ENCODE measurements at regions not wholly inside any gene's neighbourhood (a gene's known extent, or its start where the extent isn't known, plus 50 kb on each side); places are given as distances from the start of the nearest gene placed in this dataset.
A peak's percentile ranks its signal among the peaks of the same experiment; 100 is the strongest.

DNA sequence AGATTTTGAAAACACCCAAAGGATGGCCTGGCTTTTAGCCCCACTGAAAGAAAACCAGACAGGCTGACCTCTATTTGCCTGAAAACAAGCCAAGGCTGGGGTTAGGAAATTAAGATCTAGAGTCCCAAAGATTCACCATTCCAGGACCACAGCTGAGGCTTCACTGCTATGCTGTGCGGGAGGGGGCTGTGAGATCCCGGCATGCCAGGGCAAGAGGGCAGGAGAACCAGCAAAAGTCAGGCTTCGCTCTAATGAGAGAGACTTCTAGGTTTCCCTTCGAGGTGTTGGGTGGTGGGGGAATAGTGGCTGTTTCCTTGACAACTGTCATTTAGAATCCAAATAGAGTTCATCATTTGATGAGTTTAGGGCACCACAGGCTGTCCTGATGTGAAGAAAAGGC is 152.9 kb upstream of the NFIB start:
- no peak for DNase-seq (ENCODE audit: low spot score)

GRCh38 chr9:14466429-14466818 is 152.5 kb upstream of the NFIB start:
- no peak for DNase-seq (ENCODE audit: low spot score)

- DNase-seq (ENCODE audit: low spot score), result no peak
Measured at GRCh38 chr9:14462950-14463349, 149.0 kb upstream of the NFIB start.

DNA sequence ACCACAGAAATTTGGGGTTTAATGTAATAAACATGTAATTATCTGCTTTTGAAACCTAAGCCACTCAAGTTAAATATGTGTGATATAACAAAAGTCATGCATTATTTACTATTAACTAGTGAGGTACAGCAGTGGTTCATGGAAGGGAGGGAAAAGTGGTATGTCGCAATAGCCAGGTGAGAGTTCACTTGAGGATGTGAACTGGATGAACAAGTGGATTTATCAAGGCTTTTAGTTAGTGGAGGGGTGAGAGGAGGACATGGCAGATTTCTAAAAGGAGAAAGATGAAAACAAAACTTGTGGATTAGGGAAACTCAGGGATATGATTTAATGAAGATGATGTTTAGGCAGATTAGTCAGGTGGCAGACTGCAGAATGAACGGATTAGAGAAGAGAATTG is 141.3 kb upstream of the NFIB start:
- no peak for DNase-seq (ENCODE audit: low spot score)

DNA sequence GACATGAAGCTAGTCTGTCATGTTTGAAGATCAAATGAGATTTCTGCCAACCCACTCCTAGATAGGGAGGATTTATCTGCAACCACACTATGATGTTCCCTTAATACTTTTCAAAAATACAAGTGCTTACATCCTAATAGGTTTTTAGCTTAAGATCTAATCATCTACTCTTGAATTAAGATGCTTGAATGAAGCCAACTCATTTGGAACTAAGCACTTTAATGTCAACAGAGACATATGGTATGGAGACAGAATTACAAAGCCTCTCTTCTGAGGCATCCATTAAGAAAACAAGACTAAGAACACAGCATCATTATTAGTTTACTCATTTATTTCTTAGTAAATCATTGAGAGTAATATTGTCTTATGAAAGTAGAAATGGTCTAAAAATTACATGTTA is 139.3 kb upstream of the NFIB start:
- no peak for DNase-seq (ENCODE audit: low spot score)

DNA sequence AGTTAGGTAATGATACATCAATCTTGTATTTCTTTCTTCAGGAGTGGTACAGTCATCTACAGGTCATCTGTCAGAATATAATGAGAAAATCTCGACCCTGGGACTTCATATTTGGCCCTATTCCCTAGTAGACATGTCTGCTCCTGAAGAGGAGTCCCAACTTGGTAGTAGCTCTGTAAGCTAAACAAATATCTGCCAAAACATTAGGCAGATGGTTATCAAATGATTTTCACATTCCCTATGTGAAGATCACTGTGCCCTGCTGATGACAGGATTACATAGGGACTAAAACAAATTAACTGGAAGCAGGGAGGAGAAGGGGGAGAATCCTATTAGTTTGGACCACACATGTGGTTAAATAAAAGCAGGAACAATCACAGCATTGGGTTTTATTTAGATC is 138.6 kb upstream of the NFIB start:
- no peak for DNase-seq (ENCODE audit: low spot score)

DNA sequence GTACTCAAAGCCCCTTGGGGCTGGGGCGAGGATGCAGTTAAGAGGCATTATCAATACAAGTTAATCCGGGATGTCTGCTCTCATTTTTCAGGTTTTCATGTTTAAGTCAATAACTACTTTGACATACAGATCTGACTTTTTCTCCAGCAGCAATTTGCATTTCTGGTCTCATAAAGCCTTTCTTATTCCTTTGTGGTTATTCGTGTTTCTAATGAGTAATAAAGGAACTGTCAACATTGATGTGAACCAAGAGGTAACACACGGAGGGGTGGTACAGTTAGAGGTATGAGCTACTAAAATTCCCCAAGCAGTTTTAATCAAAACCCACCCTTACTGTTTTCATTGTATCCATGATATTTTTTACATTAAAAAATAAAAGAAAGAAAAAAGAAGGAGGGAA is 138.0 kb upstream of the NFIB start:
- no peak for DNase-seq (ENCODE audit: low spot score)

DNA sequence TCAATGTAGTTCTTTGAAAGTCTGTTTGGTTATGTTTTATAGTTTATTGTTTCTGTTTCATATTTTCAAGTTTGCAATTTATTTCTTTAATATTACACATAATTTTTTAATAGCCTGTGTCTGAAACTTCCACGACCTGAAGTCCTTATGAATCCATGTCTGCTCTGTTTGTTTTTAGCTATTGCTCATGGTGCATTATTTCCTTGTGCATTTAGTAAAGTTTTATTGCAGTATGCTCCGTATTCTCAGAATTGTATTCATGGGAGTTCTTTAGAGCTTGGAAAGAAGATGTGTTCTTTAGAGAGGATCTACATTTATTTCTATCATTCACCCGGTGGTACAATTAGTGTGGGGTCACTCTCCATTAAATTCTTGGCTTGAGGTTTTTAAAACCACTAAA is 133.2 kb upstream of the NFIB start:
- no peak for DNase-seq (ENCODE audit: low spot score)

GRCh38 chr9:14445946-14446345 is 132.0 kb upstream of the NFIB start:
- DNase-seq (ENCODE audit: low spot score), result no peak

- no peak for DNase-seq (ENCODE audit: low spot score)
Measured at GRCh38 chr9:14442956-14443355, 129.0 kb upstream of the NFIB start.

- peak; percentile 16 for DNase-seq (ENCODE audit: low spot score)
Measured at GRCh38 chr9:14441976-14442651, 128.2 kb upstream of the NFIB start.

GRCh38 chr9:14441115-14441514 is 127.2 kb upstream of the NFIB start:
- no peak for DNase-seq (ENCODE audit: low spot score)

- no peak for DNase-seq (ENCODE audit: low spot score)
Measured at GRCh38 chr9:14440062-14440461, 126.1 kb upstream of the NFIB start.

GRCh38 chr9:14439555-14439954 is 125.6 kb upstream of the NFIB start:
- DNase-seq (ENCODE audit: low spot score), result no peak

DNA sequence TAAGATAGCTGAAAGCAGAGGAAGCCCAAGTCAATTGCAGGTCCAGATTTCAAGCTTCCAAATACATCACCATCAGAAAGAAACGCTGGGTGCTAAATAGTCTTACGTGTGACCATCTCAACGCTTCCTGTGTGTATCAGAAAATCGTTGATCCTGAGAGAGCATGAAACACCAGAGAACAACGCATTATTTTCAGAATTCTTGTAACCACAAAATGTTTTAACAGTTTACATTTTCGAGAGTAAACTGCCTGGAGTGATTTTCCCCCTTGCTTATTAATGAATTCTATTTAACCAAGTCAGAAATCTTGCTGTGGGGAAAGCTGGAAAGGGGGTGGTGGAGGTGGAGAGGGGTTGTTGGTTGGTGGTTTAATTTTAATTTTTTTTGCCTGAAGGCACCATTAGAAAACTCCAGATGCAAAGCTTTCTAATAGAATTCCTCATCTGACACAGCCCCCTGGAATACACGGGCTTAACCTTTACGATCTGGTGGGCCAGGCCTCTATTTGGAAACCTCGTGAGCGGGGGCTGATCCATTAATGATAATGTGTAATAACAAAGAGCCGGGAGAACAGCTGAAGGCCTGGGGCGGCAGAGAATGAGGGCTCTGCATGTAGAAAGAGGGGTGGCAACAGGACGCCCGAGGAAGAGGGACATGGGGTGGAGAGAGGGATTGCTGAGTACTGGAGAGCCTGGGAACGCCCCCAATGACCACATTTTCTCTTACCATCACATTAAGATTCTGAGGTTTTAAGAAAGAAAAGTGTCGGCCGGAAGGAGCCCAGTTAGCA is 124.5 kb upstream of the NFIB start:
- DNase-seq (ENCODE audit: low spot score), result no peak

DNA sequence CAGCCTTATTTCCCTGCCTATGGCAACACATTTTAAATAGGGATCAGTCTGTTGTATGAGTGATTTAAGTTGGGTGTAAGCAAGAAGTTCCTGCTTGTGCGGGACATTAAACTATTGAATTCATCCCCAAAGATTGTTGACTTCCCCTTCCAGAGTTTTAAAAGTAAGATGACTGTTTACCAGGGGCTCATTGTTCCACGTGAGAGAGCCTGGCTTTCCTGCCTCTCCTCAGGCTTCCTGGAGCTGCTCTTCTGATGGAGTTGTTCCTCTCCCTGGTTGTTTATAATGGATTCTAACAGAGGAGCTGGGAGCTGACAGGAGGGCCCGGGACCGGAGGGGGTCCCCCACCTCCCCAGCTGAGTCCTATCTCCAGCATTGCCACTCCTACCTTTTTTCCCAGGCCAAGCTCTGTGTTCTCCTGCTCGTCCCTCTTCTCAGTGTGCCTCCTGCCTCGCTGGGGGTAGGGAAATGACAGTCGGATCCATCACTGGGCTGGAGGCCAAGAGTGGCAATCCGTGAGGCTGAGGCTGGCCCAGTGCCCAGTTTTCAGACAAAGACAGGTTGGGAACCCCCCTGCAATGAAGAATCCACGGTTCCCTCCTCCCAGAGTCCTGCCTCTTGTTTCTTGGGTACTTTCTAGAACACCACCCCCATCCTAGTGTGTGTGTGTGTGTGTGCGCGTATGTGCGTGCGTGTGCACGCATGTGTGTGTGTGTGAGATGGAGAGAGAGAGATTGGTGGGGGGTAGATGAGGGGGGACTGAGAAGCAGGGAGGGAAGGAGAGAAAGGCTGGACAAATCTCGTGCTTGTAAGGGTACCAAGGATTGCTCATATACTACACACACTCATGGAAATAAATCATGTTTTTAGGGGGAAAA is 123.7 kb upstream of the NFIB start:
- no peak for DNase-seq (ENCODE audit: low spot score)

GRCh38 chr9:14435871-14436270 is 121.9 kb upstream of the NFIB start:
- no peak for DNase-seq (ENCODE audit: low spot score)

- no peak for DNase-seq (ENCODE audit: low spot score)
Measured at GRCh38 chr9:14434971-14435718, 121.2 kb upstream of the NFIB start.

DNA sequence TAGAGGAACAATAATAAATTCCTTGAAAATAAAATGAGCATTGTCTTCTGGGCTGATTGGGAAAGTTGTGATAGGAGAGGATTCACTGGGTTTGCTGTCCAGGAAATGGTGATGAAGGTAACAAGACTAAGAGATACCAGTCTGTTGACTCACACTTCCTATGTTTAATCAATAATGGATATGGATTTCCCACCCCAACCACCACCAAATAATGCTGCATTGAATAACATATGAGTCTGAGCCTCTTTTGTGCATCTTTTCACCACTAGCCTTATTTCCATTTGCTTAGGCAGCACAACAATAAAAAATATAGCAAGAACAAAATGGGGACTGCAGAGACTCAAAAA is 120.2 kb upstream of the NFIB start:
- no peak for DNase-seq (ENCODE audit: low spot score)

DNA sequence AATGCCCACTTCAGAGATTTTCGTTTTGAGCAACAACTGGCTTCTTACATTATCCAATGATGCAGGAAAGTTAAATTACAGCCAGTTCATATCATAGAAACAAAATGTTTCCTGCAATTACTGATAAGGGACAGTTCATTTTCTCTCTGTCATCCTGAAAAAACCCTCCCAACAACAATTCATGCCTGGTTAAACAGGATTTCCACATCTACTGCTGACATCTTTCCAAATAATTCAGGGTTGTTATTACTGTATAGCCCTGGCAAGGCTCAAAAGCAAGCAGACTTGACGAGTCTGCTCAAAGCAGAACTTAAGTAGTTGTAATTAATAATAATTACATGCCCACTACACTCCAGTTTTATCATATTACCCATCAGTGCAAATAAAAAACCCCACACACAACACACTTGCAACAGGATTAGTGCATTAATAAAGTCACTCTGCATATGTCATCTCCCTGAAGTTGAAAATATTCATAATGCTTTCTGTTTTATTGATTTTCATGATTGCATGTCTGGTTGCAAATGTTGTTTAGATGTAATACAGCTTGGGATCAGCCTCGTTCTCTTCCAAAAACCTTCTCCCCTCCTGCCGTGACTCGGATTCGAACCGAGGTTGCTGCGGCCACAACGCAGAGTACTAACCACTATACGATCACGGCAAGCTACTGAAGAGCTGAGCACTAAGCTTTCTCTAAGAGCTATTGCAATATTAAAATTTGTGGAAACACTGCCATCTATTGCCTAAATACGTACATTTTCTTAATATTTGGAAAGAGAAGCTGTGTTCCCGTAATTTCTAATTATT is 119.6 kb upstream of the NFIB start:
- DNase-seq (ENCODE audit: low spot score), result peak; percentile 41

- no peak for DNase-seq (ENCODE audit: low spot score)
Measured at GRCh38 chr9:14432666-14433350, 118.9 kb upstream of the NFIB start.
